Activated naive CD4-positive, alpha-beta T cell treated with Interleukin-2 at 50 U/mL for 16 hours (primary cell): ENCODE measurements at regions not wholly inside any gene's neighbourhood (a gene's known extent, or its start where the extent isn't known, plus 50 kb on each side); places are given as distances from the start of the nearest gene placed in this dataset.

Experiments used
- DNase-seq: peaks from one replicate; pipeline ENCODE4 v3.0.0-alpha.2; 2020

DNA sequence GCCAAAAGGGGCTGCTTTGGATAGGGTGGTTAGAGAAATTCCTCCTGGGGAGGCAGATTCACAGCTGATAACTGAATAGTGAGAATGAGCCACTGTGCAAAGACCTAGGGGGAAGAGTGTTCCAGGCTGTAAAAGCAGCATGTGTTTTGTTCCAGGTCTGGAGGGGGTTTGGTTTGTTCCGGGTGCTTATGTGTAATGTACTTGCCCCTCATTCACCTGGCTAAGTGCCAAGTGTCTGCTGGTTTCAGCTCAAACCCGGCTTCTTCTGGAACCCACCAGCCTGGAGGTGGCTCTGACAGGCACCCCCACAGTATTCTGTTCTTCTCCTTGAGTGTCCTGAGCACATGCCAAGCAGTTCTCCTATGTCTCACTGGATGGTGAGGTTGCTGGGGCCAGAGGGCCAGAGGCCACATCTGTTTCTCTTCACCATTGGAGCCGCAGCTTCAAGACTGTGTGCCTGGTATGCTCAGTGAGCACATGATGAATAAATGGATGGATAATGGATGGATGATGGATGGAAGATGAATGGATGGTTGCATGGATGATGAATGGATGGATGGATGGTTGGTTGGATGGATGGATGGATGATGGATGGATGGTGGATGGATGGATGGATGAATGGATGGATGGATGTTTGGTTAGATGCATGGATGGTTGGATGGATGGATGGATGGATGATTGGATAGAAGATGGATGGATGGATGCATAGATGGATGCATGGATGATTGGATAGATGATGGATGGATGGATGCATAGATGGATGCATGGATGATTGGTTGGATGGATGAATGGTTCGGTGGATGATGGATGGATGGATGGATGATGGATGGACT, 227.6 kb downstream of the BMP7 start:
- no peak for DNase-seq

DNA sequence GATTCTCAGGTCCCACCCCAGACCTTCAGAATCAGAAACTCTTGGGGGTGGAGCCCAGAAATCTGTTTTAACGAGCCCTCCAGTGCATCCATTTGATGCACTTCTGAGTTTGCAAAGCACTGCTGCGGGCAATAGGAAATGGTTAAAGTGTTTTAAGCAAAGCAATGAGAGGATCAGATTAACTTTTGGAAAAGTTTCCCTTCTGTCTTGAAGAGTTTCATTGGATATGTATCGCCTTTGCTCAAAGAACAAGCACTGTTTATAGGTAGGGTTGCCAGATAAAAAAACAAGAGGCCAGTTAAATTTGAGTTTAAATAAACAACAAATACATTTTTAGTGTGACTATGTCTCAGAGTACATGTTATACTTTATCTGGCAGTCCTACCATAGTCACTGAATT, 226.0 kb downstream of the BMP7 start:
- DNase-seq, result no peak

DNA sequence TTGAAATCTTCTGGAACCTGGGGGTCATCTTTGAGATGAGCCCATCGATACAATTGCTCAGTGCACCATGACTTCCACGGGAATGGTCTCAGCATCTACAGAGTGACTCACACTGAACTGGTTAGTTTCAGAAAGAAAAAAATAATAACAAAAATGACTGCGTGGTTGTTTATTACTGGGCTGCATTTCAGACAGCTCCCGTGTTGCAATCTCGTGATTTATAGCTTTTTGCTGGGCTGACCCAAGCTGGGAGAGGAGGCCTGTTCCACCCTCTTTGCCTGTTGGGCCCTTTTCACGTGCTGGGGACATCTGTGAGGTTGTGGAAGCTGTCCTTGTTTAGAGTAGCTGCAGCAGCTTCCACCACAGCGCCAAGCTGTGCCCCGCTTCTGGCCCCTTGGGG, 225.5 kb downstream of the BMP7 start:
- DNase-seq, result no peak

- no peak for DNase-seq
These were observed 223.3 kb downstream of the BMP7 start for GRCh38 chr20:57043091-57043490.

DNA sequence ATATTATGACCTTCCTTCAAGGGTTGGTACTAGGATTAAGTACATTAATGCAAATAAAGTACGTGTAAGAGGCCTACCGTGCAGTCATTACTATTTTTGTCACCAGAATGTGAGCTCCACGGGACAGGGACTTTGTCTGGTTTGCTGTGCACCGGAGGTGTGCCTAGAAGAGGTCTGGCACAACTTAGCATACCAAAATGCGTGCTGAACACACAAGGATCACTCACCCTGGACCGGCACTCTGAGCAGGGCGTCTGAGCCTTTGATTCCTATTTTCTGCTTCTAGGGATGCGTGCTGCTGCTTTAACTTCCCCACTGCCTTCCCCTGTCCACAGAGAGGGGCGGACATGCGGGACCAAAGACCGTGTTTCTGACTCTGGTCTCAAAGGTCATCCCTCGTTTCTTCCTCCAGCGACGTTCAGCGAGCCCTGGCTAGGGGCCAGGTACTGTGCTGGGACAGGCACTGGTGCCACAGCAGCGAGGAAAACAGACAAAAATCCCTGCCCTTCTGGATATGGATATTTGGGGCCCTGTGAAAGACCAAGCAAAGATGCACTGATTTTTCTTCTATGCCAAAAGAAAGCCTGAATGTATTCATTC, 222.7 kb downstream of the BMP7 start:
- no peak for DNase-seq

GRCh38 chr20:57047281-57048026, 219.0 kb downstream of the BMP7 start:
- DNase-seq, result no peak

- DNase-seq, result no peak
These were observed 218.2 kb downstream of the BMP7 start for GRCh38 chr20:57048027-57048869.

DNA sequence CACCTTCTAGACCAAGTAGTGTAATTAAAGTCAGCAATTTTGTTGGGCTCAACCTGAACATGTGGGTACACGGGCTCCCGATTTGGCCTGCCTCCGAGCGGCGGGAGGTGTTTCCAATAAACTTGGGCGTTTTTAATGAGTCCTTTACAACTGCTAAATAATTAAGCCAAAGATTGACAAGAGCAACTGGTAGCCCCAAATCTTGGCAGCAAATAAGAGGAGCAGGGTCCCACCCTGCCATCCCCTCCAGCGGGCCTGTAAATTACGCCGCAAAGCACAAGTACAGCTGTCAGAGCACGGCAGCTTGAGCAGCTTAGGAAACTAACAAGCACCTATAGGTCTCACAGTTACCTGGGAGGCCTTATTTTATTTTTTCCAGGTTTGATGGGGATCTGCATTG, 217.1 kb downstream of the BMP7 start:
- no peak for DNase-seq

DNA sequence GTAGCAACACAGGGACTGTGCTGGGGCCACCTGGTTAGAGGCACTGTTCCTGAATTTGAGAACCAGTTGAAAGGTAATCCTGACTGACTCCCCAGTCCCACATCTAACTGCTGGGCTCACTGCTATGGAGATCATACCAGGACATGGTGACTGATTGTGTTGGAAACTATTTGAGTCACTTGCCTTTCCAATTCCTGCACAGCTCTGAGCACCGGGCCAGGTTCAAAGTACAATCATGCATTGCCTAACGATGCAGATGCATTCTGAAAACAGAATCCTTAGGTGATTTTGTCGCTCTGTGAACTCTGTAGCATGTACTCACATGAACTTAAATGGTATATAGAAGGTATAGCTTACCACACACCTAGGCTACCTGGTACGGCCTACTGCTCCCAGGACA, 215.3 kb downstream of the BMP7 start:
- DNase-seq, result no peak

DNA sequence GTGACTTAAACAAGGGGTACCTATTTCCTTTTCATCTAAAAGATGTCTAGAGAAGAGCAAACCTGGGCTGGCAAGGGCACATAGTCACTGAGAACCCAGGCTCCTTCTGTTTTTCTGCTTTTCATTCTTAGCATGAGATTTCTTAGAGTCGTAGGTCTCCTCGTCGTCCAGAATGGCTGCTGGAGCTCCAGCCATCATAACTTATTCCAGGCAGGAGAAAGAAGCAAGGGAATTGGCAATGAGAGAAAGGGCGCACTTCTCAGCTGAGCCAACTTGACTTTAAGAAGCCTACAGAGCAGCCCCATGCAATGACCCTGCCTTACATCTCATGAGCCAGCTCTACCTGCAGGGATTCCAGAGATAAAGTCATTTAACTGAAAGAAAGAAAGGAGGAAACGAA, 213.4 kb downstream of the BMP7 start:
- no peak for DNase-seq

DNA sequence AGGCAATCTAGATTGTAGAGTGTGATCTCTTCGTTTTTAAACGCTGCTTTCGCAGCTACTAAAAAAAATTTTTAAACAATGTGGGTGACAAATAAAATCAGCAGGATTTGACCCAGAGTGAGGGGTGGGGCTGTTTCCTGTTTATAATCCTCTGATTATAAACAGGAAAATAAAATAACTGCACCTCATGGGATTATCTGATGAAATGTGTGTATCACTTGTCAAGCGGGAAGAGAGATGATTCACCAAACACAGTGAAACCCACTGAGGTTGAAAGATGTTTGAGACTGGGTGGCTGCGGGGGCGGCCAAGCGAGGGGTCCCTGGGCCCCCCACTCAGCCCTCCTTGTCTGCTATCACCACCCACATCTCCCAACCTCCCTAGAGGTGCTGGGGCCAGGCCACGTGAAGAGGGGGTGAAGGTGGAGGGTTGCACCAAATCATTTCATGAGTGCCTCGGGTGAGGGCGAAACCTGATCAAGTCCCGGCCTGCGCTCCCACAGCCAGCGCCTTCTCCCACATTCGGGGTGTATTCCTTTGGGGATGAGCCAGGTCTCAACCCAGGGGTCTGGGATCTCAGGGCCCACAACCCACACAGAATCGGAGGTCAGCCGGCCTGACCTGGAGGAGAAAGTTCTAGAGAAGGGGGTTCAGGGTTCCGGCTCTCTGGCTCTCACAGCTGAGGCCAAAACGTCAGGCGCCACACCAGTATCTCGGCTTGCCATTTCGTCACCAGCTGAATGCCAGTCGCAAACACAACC, 212.5 kb downstream of the BMP7 start:
- DNase-seq, result no peak

DNA sequence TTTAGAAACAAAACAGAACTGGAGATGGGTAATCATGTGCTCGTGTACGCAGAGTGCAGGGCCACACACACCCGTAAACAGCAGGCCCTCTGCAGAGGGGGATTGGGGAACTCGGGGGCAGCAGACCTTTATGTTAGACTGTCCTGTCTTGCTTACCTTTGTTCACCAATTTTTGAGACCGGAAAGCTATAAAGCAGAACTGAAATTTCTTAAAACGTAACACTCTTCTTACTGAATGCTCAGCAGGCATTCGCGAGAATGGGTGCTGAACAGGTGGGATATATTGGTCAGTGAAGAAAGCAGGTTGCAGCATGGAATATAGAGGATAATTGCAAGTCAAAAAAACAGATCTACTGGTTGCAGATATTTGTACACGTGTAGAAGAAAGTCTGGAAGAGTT, 211.1 kb downstream of the BMP7 start:
- no peak for DNase-seq

DNA sequence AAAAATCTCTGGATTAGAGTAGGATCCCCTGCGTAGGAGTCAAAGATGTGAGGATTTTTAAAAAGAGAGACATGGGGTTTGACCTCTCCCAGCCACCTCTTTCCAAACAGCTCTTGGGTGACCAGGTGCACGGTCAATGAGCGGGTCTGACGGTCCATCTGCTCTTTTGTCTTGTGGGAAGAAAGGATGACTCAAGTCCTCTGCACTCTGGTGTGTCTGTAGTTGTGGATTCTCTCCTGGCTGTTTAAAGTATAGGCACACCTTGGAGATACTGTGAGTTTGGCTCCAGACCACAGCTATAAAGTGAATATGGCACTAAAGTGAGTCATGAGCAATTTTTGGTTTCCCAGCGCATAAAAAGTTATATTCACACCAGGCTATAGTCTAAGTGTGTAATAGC, 209.8 kb downstream of the BMP7 start:
- DNase-seq, result no peak

DNA sequence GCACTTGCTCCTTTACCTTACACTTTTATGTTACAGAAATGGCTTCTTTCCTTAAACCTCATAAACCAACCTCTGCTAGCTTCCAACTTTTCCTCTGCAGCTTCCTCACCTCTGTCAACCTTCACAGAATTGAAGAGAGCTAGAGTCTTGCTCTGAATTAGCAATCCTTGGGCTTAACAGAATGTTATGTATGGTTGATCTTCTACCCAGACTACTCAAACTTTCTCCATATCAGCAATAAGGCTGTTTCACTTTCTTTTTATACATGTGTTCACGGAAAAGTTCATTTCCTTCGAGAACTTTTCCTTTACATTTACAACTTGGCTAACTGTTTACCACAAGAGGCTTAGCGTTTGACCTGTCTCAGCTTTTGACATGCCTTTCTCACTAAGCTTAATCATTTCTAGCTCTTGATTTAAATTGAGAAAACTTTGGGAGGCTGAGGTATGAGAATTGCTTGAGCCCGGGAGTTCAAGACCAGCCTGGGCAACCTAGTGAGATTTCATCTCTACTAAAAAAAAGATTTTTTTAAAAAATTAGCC, 207.3 kb downstream of the BMP7 start:
- no peak for DNase-seq

GRCh38 chr20:57060407-57061050, 205.9 kb downstream of the BMP7 start:
- no peak for DNase-seq

- no peak for DNase-seq
These were observed 205.2 kb downstream of the BMP7 start for GRCh38 chr20:57061051-57061900.

- DNase-seq, result no peak
These were observed 204.2 kb downstream of the BMP7 start for GRCh38 chr20:57062241-57062640.

DNA sequence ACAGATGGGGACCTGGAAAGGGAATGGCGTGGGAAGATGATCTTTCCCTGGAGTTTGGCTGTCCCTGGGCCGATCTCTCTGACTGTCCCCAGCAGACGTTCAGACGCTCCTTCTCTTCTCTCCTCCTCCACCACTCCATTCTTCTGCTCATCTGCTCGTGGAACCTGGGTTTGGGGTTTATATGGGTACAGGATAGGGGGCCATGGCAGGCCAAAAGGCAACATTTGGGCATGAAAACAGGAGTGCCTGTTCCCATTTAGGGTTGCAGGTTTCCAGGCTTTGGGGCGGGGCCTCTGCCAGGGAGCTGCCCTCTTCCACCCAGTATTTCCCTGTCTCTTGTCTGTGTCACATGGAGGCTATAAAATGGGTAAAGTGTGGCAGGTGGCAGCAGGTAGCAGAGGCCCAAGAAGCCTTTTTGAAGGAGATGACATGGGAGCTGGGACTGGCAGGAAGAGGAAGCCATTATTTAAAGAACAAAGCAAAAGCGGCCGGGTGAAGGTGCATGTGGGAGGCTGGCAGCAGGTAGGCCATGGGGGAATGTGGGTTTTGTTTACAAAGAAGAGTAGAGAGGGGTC, 203.7 kb downstream of the BMP7 start:
- no peak for DNase-seq

DNA sequence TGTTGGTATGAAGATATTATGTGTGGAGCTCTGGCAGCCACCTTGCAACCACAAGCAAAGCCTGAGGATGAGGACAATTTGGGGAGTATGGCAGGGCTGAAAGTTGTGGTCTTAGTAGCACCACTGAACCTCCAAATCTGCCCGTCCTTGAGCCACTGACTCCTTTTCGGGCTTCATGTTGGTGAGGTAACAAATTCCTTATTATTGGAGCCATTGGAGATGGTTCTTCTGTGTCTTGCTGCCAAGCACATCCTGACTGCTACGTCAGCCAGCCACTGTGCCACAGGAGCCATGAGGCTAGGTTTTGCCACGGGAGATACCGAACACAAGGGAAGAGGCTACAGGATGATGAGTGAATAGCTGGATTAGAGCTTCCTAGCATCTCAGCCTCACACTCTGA, 201.6 kb downstream of the BMP7 start:
- DNase-seq, result no peak

DNA sequence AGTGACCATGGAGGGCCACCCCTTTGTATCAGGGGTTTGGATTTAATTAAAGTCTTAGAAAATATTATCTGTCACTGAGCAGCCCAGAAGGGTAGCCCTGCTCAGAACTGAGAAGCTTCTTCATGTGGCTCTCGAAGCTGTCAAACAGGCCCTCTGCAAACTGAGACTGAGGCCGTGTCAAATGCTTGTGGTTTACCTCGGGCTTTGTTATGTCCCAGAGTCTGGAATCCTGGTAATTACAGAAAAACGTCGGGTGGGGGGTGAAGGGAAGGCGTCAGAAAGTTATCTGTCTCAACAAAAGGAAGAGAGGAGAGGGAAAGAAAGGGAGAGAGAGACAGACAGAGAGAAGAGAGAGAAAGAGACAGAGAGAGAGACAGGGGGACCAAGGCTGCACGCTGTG, 200.8 kb downstream of the BMP7 start:
- DNase-seq, result no peak
